Neutrophil (primary cell): ENCODE measurements at regions not wholly inside any gene's neighbourhood (a gene's known extent, or its start where the extent isn't known, plus 50 kb on each side); places are given as distances from the start of the nearest gene placed in this dataset.

Experiments
- H3K27ac ChIP-seq: fragments of 200-600 bp; sonication (generic); 2 replicates; pipeline ENCODE4 v1.5.1; 2016; ENCODE audit warnings: mild to moderate bottlenecking, moderate library complexity
- H3K27me3 ChIP-seq: fragments of 200-600 bp; sonication (generic); 2 replicates; pipeline ENCODE4 v1.6.0; 2016; ENCODE audit warnings: mild to moderate bottlenecking
- H3K36me3 ChIP-seq: fragments of 200-600 bp; sonication (generic); 2 replicates; pipeline ENCODE4 v1.5.1; 2017
- H3K4me1 ChIP-seq, 2 experiments: fragments of 200-600 bp in 1 of 2; sonication (generic) in 1 of 2; 1 replicate in 1 of 2; 2 replicates in 1 of 2; pipeline versions ENCODE4 v1.5.1 to v1.6.1; 2013 to 2016; ENCODE audit warnings: low read depth in 1 of 2, low read length in 1 of 2, mild to moderate bottlenecking in 1 of 2, moderate library complexity in 1 of 2; ENCODE audit not compliant: control insufficient read depth in 1 of 2, insufficient read depth in 1 of 2
- H3K4me3 ChIP-seq, 2 experiments: fragments of 200-600 bp in 1 of 2; sonication (generic) in 1 of 2; 1 replicate in 1 of 2; 2 replicates in 1 of 2; pipeline ENCODE4 v1.5.1; 2013 to 2016; ENCODE audit warnings: low read depth in 1 of 2, low read length in 1 of 2, mild to moderate bottlenecking in 1 of 2, moderate library complexity in 1 of 2
- H3K9me3 ChIP-seq: fragments of 200-600 bp; sonication (generic); 2 replicates; pipeline ENCODE4 v1.5.1; 2016
- CTCF ChIP-seq: fragments of 200-600 bp; sonication (generic); IDR thresholded peaks from 2 replicates; pipeline ENCODE4 v1.5.1; 2016; ENCODE audit warnings: antibody characterized with exemption

- Histone ChIP-seq H3K9me3 (no peaks in the 10 kb centered on the region), H3K4me3 (no peak overlapping the region), H3K4me1 (no peaks in the 10 kb centered on the region), H3K27ac (no peak overlapping the region), H3K27me3 (no peaks in the 10 kb centered on the region), H3K36me3 (no peaks in the 10 kb centered on the region)
- TF ChIP-seq CTCF, result no peak
Measured at GRCh38 chr3:31358473-31359070, 174.2 kb upstream of the STT3B start.

- H3K4me1 ChIP-seq, result no peaks in the 10 kb centered on the region
- no peak overlapping the region for H3K27ac ChIP-seq
- H3K9me3 ChIP-seq, result no peaks in the 10 kb centered on the region
- no peak for TF ChIP-seq CTCF
- H3K27me3 ChIP-seq, result no peaks in the 10 kb centered on the region
- no peak overlapping the region for H3K4me3 ChIP-seq
- H3K36me3 ChIP-seq, result no peaks in the 10 kb centered on the region
Measured at GRCh38 chr3:31361371-31362273, 171.1 kb upstream of the STT3B start.

- no peak for TF ChIP-seq CTCF
- H3K9me3 ChIP-seq, result no peaks in the 10 kb centered on the region
- no peaks in the 10 kb centered on the region for H3K36me3 ChIP-seq
- no peak overlapping the region for H3K4me3 ChIP-seq
- no peaks in the 10 kb centered on the region for H3K27me3 ChIP-seq
- no peaks in the 10 kb centered on the region for H3K4me1 ChIP-seq
- no peak overlapping the region for H3K27ac ChIP-seq
Measured at GRCh38 chr3:31364188-31364587, 168.5 kb upstream of the STT3B start.

- H3K27ac ChIP-seq, result no peak overlapping the region
- no peak for TF ChIP-seq CTCF
Measured at GRCh38 chr3:31364711-31365110, 168.0 kb upstream of the STT3B start.

GRCh38 chr3:31367518-31367917 lies 165.2 kb upstream of the STT3B start:
- no peak for TF ChIP-seq CTCF
- H3K4me1 ChIP-seq, result no peaks in the 10 kb centered on the region
- H3K27ac ChIP-seq, result no peak overlapping the region
- no peaks in the 10 kb centered on the region for H3K9me3 ChIP-seq
- H3K4me3 ChIP-seq, result no peak overlapping the region
- no peaks in the 10 kb centered on the region for H3K27me3 ChIP-seq
- no peaks in the 10 kb centered on the region for H3K36me3 ChIP-seq

More at GRCh38 chr3:31364711-31365110, 168.0 kb upstream of the STT3B start:
- no peak overlapping the region for H3K4me3 ChIP-seq
- H3K4me1 ChIP-seq, result no peaks in the 10 kb centered on the region
- no peaks in the 10 kb centered on the region for H3K27me3 ChIP-seq
- no peaks in the 10 kb centered on the region for H3K36me3 ChIP-seq
- H3K9me3 ChIP-seq, result no peaks in the 10 kb centered on the region
